ENCODE measurements at regions not wholly inside any gene's neighbourhood (a gene's known extent, or its start where the extent isn't known, plus 50 kb on each side); places are given as distances from the start of the nearest gene placed in this dataset.

DNA sequence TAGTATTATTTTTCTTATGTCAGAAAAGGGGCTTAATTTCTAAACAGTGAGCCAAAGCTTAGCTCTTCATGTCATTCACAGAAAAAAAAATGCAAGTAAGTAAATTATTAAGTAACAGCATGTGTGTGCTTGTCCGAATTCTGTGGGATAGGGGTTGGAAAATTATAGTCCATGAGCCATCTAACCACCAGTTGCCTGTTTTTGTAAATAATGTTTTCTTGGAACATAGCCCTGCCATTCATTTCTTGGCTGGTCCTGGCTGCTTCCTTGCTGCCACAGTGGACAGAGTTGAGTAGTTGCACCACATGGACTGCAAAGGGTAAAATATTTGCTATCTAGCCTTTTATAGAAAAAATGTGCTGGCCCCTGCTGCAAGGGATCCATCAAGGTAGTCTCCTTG, 513.7 kb upstream of the WWC1 start (continued):
- no peak for TF ChIP-seq ZNF687 (IDR thresholded peaks at IDR 0.05)
- TF ChIP-seq ZNF274 (IDR thresholded peaks at IDR 0.05; ENCODE audit: insufficient read depth, insufficient read length): no peak
- no peak for TF ChIP-seq SMARCA5 (IDR thresholded peaks at IDR 0.05)
- TF ChIP-seq IKZF2 (IDR thresholded peaks at IDR 0.05): no peak

DNA sequence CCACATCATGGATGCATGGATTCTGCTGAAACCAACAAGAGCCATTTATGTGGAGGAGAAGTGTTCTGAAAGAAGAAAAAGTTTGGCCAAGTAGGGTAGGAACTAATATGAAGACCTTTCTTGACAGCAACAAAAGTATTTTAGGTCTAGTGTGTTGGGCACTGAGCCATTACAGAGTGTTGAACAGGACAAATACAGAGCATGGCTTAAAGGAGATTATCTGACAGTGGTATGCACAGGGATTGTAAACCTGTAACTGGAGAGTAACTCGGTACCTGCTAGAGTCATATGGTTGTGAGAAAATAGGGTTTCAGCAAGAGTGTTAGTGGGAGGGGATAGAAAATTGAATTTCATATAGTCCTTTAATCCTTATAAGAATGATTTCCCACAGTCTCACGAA, 513.2 kb upstream of the WWC1 start:
- ChIA-PET CTCF (no interaction called here), RAD21 (ENCODE audit: unreplicated experiment) (no interaction called here), POLR2A (no interaction called here)
- TF ChIP-seq ATF7 (IDR thresholded peaks at IDR 0.05; ENCODE audit: low read depth): no peak
- no peak for TF ChIP-seq RFX5 (IDR thresholded peaks at IDR 0.05; ENCODE audit: low read depth, low read length)
- TF ChIP-seq, protein P1, sequence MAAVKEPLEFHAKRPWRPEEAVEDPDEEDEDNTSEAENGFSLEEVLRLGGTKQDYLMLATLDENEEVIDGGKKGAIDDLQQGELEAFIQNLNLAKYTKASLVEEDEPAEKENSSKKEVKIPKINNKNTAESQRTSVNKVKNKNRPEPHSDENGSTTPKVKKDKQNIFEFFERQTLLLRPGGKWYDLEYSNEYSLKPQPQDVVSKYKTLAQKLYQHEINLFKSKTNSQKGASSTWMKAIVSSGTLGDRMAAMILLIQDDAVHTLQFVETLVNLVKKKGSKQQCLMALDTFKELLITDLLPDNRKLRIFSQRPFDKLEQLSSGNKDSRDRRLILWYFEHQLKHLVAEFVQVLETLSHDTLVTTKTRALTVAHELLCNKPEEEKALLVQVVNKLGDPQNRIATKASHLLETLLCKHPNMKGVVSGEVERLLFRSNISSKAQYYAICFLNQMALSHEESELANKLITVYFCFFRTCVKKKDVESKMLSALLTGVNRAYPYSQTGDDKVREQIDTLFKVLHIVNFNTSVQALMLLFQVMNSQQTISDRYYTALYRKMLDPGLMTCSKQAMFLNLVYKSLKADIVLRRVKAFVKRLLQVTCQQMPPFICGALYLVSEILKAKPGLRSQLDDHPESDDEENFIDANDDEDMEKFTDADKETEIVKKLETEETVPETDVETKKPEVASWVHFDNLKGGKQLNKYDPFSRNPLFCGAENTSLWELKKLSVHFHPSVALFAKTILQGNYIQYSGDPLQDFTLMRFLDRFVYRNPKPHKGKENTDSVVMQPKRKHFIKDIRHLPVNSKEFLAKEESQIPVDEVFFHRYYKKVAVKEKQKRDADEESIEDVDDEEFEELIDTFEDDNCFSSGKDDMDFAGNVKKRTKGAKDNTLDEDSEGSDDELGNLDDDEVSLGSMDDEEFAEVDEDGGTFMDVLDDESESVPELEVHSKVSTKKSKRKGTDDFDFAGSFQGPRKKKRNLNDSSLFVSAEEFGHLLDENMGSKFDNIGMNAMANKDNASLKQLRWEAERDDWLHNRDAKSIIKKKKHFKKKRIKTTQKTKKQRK (IDR thresholded peaks at IDR 0.05; ENCODE audit: low read depth, low read length): no peak
- TF ChIP-seq, protein P2, sequence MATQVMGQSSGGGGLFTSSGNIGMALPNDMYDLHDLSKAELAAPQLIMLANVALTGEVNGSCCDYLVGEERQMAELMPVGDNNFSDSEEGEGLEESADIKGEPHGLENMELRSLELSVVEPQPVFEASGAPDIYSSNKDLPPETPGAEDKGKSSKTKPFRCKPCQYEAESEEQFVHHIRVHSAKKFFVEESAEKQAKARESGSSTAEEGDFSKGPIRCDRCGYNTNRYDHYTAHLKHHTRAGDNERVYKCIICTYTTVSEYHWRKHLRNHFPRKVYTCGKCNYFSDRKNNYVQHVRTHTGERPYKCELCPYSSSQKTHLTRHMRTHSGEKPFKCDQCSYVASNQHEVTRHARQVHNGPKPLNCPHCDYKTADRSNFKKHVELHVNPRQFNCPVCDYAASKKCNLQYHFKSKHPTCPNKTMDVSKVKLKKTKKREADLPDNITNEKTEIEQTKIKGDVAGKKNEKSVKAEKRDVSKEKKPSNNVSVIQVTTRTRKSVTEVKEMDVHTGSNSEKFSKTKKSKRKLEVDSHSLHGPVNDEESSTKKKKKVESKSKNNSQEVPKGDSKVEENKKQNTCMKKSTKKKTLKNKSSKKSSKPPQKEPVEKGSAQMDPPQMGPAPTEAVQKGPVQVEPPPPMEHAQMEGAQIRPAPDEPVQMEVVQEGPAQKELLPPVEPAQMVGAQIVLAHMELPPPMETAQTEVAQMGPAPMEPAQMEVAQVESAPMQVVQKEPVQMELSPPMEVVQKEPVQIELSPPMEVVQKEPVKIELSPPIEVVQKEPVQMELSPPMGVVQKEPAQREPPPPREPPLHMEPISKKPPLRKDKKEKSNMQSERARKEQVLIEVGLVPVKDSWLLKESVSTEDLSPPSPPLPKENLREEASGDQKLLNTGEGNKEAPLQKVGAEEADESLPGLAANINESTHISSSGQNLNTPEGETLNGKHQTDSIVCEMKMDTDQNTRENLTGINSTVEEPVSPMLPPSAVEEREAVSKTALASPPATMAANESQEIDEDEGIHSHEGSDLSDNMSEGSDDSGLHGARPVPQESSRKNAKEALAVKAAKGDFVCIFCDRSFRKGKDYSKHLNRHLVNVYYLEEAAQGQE (IDR thresholded peaks at IDR 0.05; ENCODE audit: low read depth, low read length): no peak
- no peak for TF ChIP-seq USF2 (IDR thresholded peaks at IDR 0.05; ENCODE audit: borderline replicate concordance, low read depth, low read length)
- no peak for TF ChIP-seq DPF2 (IDR thresholded peaks at IDR 0.05)
- TF ChIP-seq STAT3 (IDR thresholded peaks at IDR 0.05; ENCODE audit: low read depth, low read length): no peak
- TF ChIP-seq MEF2A (IDR thresholded peaks at IDR 0.05; ENCODE audit: insufficient read depth, low read depth, low read length): no peak
- no peak for TF ChIP-seq NFYB (IDR thresholded peaks at IDR 0.05; ENCODE audit: insufficient read depth, low read depth, low read length)

More for the DNA sequence above, 513.2 kb upstream of the WWC1 start:
- Histone ChIP-seq H3K27me3 (replicated peaks in 1 of 2; ENCODE audit: control insufficient read depth in 2 of 2, insufficient read depth in 2 of 2, low read length in 1 of 2) (no peaks in the 10 kb centered on the region), H3K4me3 (no peak overlapping the region), H3K36me3 (ENCODE audit: control insufficient read depth in 2 of 2, insufficient read depth in 2 of 2, low read length in 1 of 2) (no peaks in the 10 kb centered on the region), H3K27ac (ENCODE audit: control insufficient read depth, insufficient read depth) (no peak overlapping the region), H3K79me2 (ENCODE audit: control insufficient read depth, insufficient read depth, low read length) (no peaks in the 10 kb centered on the region), H3K9me3 (replicated peaks; ENCODE audit: control insufficient read depth, insufficient read depth, low read length) (no peaks in the 10 kb centered on the region), H2AFZ (ENCODE audit: control insufficient read depth, low read depth, low read length) (no peak overlapping the region), H3K9ac (ENCODE audit: control insufficient read depth, insufficient read depth, low read length) (no peak overlapping the region), H3K4me2 (ENCODE audit: control insufficient read depth, insufficient read depth) (no peak overlapping the region), H4K20me1 (ENCODE audit: control insufficient read depth, insufficient read depth) (no peaks in the 10 kb centered on the region), H3K4me1 (ENCODE audit: control insufficient read depth, insufficient read depth, low read length) (no peaks in the 10 kb centered on the region)
- DNase-seq (ENCODE audit: low read depth, low spot score): no peak
- no peak for ATAC-seq
- SMC1A ChIA-PET (ENCODE audit: uncharacterized antibody, unreplicated experiment): no interaction called here
- in situ Hi-C loops (cut with MboI) (no loop called here), intact Hi-C loops (cut with micrococcal nuclease; ENCODE audit: unreplicated experiment) (no loop called here)
- 11% methylated on average over 2 of the region's 2 CpGs for WGBS (ENCODE audit: insufficient coverage, insufficient replicate concordance, low lambda C conversion rate, missing lambda C conversion rate)
- no TSS peak for BruUV-seq (replicated peaks)
- FAIRE-seq: no peak

All from GM12878 (cell line).